22Rv1 (cell line): ENCODE measurements at regions not wholly inside any gene's neighbourhood (a gene's known extent, or its start where the extent isn't known, plus 50 kb on each side); places are given as distances from the start of the nearest gene placed in this dataset.

Source experiments
- CTCF ChIP-seq: fragments of 450-650 bp; IDR thresholded peaks from 2 replicates; pipeline ENCODE4 v1.5.1; 2017; ENCODE audit warnings: mild to moderate bottlenecking
- ZFX ChIP-seq: fragments of 450-650 bp; IDR thresholded peaks from 2 replicates; pipeline ENCODE4 v1.6.1; 2017; ENCODE audit warnings: antibody characterized with exemption, borderline replicate concordance

DNA sequence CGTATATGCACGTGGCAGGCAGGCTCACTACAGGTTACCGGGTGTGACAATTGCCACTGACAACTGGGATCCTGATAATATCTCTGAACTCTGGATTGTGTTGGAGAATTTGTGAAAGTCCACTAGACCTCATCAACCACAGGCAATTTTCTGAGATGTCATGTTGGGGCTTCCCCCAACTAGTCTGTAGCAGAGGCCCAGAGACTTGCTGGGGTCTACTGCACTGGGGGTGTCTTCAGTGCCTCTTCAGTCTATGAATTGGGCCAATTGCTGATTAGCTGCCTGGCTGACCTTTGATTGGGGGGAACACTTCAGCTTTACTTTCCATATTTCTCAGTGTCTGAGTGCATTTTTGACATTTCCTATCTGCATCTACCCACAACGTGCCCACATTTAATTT is 201.5 kb downstream of the MTX2 start:
- no peak for TF ChIP-seq CTCF
- TF ChIP-seq ZFX: no peak
